PFSK-1 (cell line): ENCODE measurements at regions not wholly inside any gene's neighbourhood (a gene's known extent, or its start where the extent isn't known, plus 50 kb on each side); places are given as distances from the start of the nearest gene placed in this dataset.

ENCODE experiments used
- FOXP2 ChIP-seq: optimal IDR thresholded peaks from 2 replicates; pipeline ENCODE3; 2011; ENCODE audit warnings: borderline replicate concordance, control low read depth, inconsistent platforms; ENCODE audit not compliant: insufficient read depth; ENCODE audit errors: extremely low read length, extremely low read depth
- POLR2AphosphoS5 ChIP-seq: IDR thresholded peaks from 2 replicates; pipeline ENCODE4 v1.6.1; 2012; ENCODE audit warnings: low read depth, mild to moderate bottlenecking, control low read depth, low read length, moderate library complexity
- REST ChIP-seq, 2 experiments: IDR thresholded peaks; 2 replicates each; pipeline versions ENCODE4 v1.6.1 to v1.8.0; 2011 to 2012; ENCODE audit warnings: low read depth in 2 of 2, low read length in 2 of 2, control low read depth in 1 of 2, inconsistent platforms in 1 of 2, mild to moderate bottlenecking in 1 of 2, moderate library complexity in 1 of 2; ENCODE audit not compliant: insufficient read depth in 1 of 2
- SIN3A ChIP-seq: IDR thresholded peaks from 2 replicates; pipeline ENCODE4 v1.6.1; 2012; ENCODE audit warnings: mild to moderate bottlenecking, low read length, moderate library complexity, borderline replicate concordance; ENCODE audit not compliant: insufficient read depth
- TAF1 ChIP-seq: IDR thresholded peaks from 2 replicates; pipeline ENCODE4 v1.6.1; 2012; ENCODE audit warnings: low read length, control low read depth, borderline replicate concordance; ENCODE audit not compliant: insufficient read depth

GRCh38 chr11:97894978-97895377 lies 1125.8 kb upstream of the CNTN5 start:
- TF ChIP-seq POLR2AphosphoS5 (no peak), REST (IDR thresholded peaks at IDR 0.05; ENCODE audit: insufficient read depth in 1 of 2, low read depth in 2 of 2, low read length in 2 of 2) (no peak), TAF1 (no peak), SIN3A (no peak), FOXP2 (no peak)
